ENCODE measurements at regions not wholly inside any gene's neighbourhood (a gene's known extent, or its start where the extent isn't known, plus 50 kb on each side); places are given as distances from the start of the nearest gene placed in this dataset.
"Not testable (repeated sequence)": the region's sequence is repeated elsewhere in the genome, so short reads cannot be mapped to it uniquely, and the experiment has no call there.

GRCh38 chr16:34743115-34743514 is 1283.7 kb downstream of the TP53TG3F start:
- DNase-seq (ENCODE audit: low spot score), result no peak

GRCh38 chr16:34758835-34759234 is 1299.4 kb downstream of the TP53TG3F start:
- no peak for DNase-seq (ENCODE audit: low spot score)

DNA sequence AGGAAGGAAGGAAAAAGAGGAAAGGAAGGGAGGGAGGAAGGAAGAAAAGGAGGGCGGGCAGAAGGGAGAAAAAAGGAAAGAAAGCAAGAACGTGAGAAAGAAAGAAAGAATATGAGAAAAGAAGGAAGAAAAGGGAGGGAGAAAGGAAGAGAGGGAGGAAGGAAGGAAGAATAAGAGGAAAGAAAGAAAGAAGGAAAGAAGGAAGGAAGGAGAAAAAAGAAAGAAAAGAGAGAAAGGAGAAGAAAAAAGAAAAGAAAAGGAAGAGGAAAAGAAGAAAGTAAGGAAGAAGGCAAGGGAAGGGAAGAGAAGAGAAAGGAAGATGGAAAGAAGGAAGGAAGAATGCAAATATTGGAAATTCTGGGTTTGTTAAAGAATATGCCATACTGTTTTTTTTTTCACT is 1332.4 kb downstream of the TP53TG3F start:
- DNase-seq (ENCODE audit: low spot score), result not testable (repeated sequence)

DNA sequence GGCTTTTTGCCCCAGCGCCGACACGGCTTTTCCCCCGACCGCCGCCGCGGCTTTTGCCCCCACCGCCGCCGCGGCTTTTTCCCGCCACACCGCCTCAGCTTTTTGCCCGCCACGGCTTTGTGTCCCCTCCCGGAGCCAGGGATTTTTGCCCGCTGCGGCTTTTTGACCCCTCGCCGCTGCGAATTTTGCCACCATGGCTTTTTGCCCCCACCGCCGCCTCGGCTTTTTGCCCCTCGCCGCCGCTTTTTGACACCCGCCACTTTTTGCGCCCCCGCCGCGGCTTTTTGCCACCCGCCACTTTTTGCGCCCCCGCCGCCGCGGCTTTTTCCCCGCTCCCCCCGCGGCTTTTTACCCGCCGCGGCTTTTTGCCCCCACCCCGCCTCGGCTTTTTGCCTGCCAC is 1342.5 kb downstream of the TP53TG3F start:
- peak; percentile 21 for DNase-seq (ENCODE audit: low spot score)

DNA sequence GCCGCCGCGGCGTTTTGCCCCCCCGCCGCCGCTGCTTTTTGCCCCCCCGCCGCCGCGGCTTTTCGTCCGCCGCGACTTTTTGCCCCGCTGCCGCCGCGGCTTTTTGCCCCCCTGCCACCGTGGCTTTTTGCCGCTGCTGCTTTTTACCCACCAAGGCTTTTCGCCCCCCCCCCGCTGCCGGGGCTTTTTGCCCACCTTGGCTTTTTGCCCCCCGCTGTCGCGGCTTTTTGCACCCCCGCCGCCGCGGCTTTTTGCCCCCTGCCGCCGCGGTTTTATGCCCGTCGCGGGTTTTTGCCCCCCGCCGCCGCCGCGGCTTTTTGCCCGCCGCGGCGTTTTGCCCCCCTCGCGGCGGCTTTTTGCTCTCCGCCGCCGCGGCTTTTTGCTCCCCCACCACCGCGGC is 1343.0 kb downstream of the TP53TG3F start:
- peak; percentile 15 for DNase-seq (ENCODE audit: low spot score)

- DNase-seq (ENCODE audit: low spot score), result peak; percentile 18
These were observed 1343.6 kb downstream of the TP53TG3F start for GRCh38 chr16:34802848-34803599.

DNA sequence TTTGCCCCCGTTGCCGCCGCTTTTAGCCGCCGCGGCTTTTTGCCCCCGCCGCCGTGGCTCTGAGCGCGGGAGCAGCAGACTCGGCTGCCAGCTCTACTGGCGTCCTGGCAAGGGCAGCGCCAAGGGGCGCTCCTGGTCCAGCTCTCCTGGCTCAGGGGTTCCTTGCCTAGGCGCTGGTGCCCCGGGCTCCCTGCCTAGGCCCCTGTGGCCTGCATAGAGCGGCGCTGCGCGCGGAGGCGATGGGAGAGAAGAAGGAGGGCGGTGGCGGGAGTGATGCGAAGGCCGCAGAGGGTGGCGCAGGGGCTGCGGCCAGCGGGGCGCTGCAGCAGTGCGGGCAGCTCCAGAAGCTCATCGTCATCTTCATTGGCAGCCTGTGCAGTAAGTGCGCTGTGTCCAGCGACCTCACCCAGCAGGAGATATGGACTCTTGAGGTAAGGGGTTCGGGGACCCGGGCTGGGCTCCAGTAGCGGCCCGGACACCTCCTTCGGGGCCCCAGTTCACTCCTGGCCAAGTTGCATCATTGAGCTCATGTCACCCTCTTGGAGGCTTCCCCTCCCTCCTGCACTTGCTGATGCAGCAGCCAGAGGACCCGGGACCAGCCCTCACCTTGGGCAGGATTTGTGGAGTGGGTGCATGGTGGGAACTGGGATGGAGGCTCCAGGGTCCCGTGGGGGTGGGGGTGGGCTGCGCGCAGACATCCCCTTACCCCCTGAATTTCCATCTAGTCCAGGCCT is 1344.4 kb downstream of the TP53TG3F start:
- peak; percentile 23 for DNase-seq (ENCODE audit: low spot score)

DNA sequence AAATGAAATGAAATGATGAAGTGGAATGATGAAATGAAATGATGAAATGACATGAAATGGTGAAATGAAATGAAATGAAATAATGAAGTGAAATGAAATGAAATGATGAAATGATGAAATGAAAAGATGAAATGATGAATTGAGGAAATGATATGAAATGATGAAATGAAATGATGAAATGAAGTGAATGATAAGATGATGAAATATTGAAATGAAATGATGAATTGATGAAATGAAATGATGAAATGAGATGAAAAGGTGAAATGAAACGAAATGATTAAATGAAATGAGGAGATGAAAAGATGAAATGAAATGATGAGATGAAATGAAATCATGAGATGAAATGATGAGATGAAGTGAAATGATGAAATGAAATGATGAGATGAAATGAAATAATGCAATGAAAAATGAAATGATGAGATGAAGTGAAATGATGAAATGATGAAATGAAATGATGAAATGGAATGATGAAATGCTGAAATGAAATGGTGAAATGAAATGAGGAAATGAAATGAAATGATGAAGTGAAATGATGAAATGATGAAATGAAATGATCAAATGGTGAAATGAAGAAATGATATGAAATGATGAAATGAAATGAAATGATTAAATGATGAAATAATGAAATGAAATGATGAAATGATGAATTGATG is 1347.7 kb downstream of the TP53TG3F start:
- not testable (repeated sequence) for DNase-seq (ENCODE audit: low spot score)

- not testable (repeated sequence) for DNase-seq (ENCODE audit: low spot score)
These were observed 1348.4 kb downstream of the TP53TG3F start for GRCh38 chr16:34807844-34808243.

- not testable (repeated sequence) for DNase-seq (ENCODE audit: low spot score)
These were observed 1349.1 kb downstream of the TP53TG3F start for GRCh38 chr16:34808530-34808929.

All from ecto neural progenitor cell (in vitro differentiated cells).